Gastrocnemius medialis (tissue), 4 donors: ENCODE measurements at regions not wholly inside any gene's neighbourhood (a gene's known extent, or its start where the extent isn't known, plus 50 kb on each side); places are given as distances from the start of the nearest gene placed in this dataset.

ENCODE experiments used
- CTCF ChIP-seq, 5 experiments: fragments of 450-650 bp in 3 of 5; fragments of 200-600 bp in 2 of 5; sonication (generic) in 2 of 5; IDR thresholded peaks in 4 of 5; conservative IDR thresholded peaks in 1 of 5; 1 replicate in 4 of 5; 2 replicates in 1 of 5; pipeline ENCODE4 v1.5.1; 2016 to 2019; ENCODE audit warnings: antibody characterized with exemption in 5 of 5, mild to moderate bottlenecking in 3 of 5, moderate library complexity in 3 of 5
- POLR2A ChIP-seq, 2 donors: fragments of 450-650 bp; IDR thresholded peaks; one replicate each; pipeline ENCODE4 v1.6.1; 2017; ENCODE audit warnings: antibody characterized with exemption in 2 of 2, mild to moderate bottlenecking in 2 of 2, moderate library complexity in 2 of 2

GRCh38 chr5:89983216-89983615, 426.3 kb downstream of the CETN3 start:
- TF ChIP-seq CTCF (IDR thresholded peaks at IDR 0.05 in 4 of 5, conservative IDR thresholded peaks at IDR 0.05 in 1 of 5) = no peak
- TF ChIP-seq POLR2A (IDR thresholded peaks at IDR 0.05) = no peak
